ENCODE measurements at regions not wholly inside any gene's neighbourhood (a gene's known extent, or its start where the extent isn't known, plus 50 kb on each side); places are given as distances from the start of the nearest gene placed in this dataset.

DNA sequence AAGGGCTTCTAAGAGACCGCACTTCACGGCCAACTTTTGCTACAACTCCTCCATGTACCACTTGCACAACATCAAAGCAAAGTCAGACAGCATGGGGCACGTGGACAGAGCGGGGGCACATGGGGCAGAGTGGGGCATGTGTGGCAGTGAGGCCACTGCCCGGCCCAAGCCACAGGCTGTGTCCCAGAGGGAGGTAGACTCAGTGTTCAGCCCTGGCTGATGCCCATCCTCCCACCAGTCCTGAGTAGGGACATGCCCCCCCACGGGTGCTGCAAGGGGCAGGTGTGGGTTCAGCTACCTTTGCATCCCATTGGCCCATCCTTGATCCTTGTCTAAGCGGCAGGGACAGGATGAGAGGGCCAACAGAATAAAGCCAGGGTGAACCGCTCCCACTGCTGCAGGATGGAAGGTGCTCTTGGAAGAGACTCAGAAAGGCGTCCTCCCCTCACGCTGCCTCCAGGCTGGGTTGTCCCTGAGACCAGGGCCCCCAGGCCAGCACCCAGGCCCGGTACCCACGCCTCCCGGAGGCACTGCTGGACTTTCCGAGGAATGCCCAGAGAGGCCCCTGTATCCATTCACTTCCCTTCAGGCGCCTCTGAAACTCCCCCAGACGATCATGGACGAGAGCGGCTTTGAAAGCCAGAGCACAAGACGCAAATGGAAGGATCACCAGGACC is 218.2 kb downstream of the NDUFA10 start:
- DNase-seq (ENCODE audit: low spot score) (no peak), ATAC-seq (ENCODE audit: low FRiP score) (no peak)
- TF ChIP-seq, protein P1, sequence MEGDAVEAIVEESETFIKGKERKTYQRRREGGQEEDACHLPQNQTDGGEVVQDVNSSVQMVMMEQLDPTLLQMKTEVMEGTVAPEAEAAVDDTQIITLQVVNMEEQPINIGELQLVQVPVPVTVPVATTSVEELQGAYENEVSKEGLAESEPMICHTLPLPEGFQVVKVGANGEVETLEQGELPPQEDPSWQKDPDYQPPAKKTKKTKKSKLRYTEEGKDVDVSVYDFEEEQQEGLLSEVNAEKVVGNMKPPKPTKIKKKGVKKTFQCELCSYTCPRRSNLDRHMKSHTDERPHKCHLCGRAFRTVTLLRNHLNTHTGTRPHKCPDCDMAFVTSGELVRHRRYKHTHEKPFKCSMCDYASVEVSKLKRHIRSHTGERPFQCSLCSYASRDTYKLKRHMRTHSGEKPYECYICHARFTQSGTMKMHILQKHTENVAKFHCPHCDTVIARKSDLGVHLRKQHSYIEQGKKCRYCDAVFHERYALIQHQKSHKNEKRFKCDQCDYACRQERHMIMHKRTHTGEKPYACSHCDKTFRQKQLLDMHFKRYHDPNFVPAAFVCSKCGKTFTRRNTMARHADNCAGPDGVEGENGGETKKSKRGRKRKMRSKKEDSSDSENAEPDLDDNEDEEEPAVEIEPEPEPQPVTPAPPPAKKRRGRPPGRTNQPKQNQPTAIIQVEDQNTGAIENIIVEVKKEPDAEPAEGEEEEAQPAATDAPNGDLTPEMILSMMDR (IDR thresholded peaks at IDR 0.05) = no peak

DNA sequence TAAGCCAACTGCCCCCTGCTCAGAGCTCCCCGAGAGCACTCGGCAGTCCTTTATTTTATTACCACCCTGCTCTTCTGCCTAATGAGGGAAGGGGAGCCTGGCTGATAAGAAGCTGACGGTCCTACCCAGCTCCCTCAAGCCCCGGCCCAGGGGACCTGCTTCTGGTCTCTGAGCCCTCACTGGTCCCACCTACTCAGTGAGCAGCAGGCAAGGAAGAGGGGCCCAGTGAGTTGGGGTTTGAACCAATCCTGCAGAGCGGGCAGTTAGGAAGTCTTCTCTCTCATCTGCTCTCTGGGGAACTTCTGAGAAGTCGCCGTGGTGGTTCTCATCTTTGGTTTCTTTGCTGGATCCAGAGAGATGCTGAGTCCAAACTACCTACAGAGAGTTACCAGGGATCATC is 218.9 kb downstream of the NDUFA10 start:
- no peak for DNase-seq (ENCODE audit: low spot score)

DNA sequence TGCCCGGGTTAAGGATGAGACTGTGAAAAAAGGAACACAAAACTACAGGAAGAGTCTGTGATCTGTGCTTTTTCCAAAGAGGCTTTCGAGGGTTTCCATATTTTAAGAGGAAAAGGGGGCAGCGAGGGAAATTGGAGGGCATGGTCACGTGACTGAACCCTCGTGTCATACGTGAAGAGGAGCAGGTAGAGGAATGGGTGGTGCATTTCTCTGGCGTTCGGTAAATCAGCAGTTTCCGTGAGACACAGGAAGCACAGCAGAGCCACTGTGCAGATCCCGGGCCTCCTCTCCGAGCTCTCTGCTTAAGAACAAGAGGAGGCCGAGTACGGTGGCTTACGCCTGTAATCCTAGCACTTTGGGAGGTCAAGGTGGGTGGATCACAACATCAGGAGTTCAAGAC is 219.7 kb downstream of the NDUFA10 start:
- DNase-seq (ENCODE audit: low spot score) (no peak), ATAC-seq (ENCODE audit: low FRiP score) (no peak)
- TF ChIP-seq, protein P1 (IDR thresholded peaks at IDR 0.05) = no peak

More for the DNA sequence above, 218.9 kb downstream of the NDUFA10 start:
- no peak for ATAC-seq (ENCODE audit: low FRiP score)
- TF ChIP-seq, protein P1 (IDR thresholded peaks at IDR 0.05) = no peak

- ATAC-seq (ENCODE audit: low FRiP score) (no peak), DNase-seq (ENCODE audit: low spot score) (no peak)
- TF ChIP-seq, protein P1 (IDR thresholded peaks at IDR 0.05) = no peak
These were observed 220.2 kb downstream of the NDUFA10 start for GRCh38 chr2:239805043-239805329.

DNA sequence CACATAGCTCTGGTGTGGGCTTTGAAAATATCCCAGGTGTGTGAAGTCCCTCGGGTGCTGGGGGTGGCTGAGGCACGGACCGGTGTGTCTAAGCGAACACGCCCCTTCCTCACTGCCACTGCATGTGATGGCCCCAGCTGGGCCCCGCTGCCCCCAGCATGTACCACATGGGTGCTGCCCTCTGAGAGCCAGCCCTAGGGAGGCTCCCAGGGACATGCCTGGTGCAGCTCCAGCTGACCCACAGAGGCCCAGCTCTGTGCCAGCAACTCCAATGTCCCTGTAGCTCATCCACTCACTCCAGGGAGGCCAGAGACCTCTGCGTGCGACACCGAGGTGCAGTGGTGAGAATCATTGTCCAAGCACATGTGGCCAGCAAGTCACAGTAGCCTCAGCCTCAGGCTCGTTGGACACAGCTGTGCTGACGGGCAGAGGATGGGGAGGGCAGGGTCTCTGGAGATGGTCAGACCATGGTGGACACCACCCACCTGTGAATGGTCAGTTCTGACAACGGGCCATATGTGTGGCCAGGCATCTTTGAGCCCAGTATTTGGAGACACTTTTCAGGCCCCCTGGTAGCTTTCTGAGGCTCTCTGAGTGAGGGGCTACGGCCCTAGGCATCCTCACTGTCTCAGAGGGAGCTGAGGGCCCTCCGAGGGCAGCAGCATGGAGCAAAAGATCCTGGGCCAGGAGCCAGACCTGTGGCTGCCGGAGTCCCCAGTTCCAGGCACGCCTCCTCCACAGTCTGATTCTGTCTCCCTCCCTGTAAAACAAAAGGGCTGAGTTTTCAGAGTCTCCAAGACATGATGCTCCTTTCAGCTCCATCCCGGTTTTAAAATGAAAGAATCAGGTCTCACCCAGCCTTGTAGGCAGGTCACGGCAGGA is 220.7 kb downstream of the NDUFA10 start:
- TF ChIP-seq, protein P1 (IDR thresholded peaks at IDR 0.05) = no peak
- no peak for DNase-seq (ENCODE audit: low spot score)
- no peak for ATAC-seq (ENCODE audit: low FRiP score)

DNA sequence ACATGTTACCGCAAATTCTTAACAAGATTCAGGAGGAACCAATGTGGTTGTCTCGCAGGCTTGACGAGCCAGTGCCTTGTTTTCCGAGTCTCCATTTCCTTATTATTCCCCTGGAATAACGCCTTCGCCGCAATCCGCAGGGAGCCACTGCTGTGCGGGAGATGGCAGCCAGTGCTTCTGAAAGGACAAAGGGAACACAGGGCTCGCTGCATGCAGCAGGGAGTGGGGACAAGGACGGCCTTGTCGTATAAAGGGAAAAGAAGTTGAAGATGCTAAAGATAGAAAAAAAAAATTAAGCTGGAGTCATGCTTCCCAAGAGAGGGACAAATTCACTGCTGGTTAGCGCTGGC is 221.4 kb downstream of the NDUFA10 start:
- no peak for DNase-seq (ENCODE audit: low spot score)
- no peak for ATAC-seq (ENCODE audit: low FRiP score)
- TF ChIP-seq, protein P1 (IDR thresholded peaks at IDR 0.05) = no peak

Data from omental fat pad (tissue), 3 donors.